Bronchial epithelial cell (primary cell): ENCODE measurements at regions not wholly inside any gene's neighbourhood (a gene's known extent, or its start where the extent isn't known, plus 50 kb on each side); places are given as distances from the start of the nearest gene placed in this dataset.

Experiments
- DNase-seq: peaks from one replicate; pipeline ENCODE4 v3.0.0-alpha.2; 2010; ENCODE audit warnings: low read depth
- FAIRE-seq: peaks from 2 replicates; lab custom pipeline; 2011; peaks lifted over from hg19 to GRCh38; lab: Jason Lieb, UNC
- H3K27me3 ChIP-seq: 2 replicates; pipeline ENCODE4 v1.5.1; 2011; ENCODE audit warnings: low read length; ENCODE audit not compliant: control insufficient read depth, insufficient read depth
- H3K36me3 ChIP-seq: 2 replicates; pipeline ENCODE4 v1.5.1; 2011; ENCODE audit warnings: low read length; ENCODE audit not compliant: control insufficient read depth, insufficient read depth
- H3K4me3 ChIP-seq: 2 replicates; pipeline ENCODE4 v1.5.1; 2011; ENCODE audit warnings: mild to moderate bottlenecking, low read depth, low read length, control low read depth
- CTCF ChIP-seq: IDR thresholded peaks from 2 replicates; pipeline ENCODE4 v1.5.1; 2011; ENCODE audit warnings: mild to moderate bottlenecking, moderate library complexity, low read length, control low read depth, inconsistent platforms; ENCODE audit not compliant: insufficient read depth, severe bottlenecking

- Histone ChIP-seq H3K4me3 (no peak overlapping the region), H3K36me3 (no peaks in the 10 kb centered on the region), H3K27me3 (no peaks in the 10 kb centered on the region)
- no peak for FAIRE-seq
- DNase-seq = no peak
- no peak for TF ChIP-seq CTCF
Measured at GRCh38 chr4:14070289-14070880, 442.9 kb upstream of the BOD1L1 start.

DNA sequence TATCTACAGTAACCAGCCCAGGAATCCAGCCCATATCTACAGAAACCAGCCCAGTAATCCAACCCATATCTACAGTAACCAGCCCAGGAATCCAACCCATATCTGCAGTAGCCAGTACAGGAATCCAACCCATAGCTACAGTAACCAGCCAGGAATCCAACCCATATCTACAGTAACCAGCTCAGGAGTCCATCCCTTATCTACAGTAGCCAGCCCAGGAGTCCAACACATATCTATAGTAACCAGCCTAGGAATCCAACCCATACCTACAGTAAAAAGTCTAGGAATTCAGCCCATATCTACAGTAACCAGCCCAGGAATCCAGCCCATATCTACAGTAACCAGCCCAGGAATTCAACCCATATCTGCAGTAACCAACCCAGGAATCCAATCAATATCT lies 445.0 kb upstream of the BOD1L1 start:
- Histone ChIP-seq H3K36me3 (no peaks in the 10 kb centered on the region), H3K4me3 (no peak overlapping the region), H3K27me3 (no peaks in the 10 kb centered on the region)
- no peak for TF ChIP-seq CTCF
- DNase-seq (no peak), FAIRE-seq (no peak)

DNA sequence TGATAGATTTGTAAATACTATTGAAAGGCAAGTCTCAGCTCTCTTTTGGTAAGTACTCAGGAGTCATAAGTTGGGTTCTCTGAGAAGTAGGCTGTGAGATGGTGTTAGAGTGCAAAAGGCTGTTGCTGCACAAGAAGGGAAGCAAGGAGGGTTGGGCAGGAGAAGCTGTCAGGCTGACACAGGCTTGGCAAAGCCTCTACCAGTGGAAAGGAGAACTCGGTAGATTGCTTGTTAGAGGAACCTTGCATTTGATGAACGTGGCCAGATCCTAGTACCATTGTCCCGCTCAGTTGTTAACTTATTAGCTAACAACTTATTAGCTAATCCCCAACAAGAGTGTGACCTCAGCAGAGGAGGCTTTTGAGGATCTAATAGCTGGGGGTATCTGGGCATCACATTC lies 449.3 kb upstream of the BOD1L1 start:
- Histone ChIP-seq H3K36me3 (no peaks in the 10 kb centered on the region), H3K4me3 (no peak overlapping the region), H3K27me3 (no peaks in the 10 kb centered on the region)
- no peak for DNase-seq
- TF ChIP-seq CTCF = no peak
- no peak for FAIRE-seq

GRCh38 chr4:14078326-14078725 lies 450.8 kb upstream of the BOD1L1 start:
- FAIRE-seq (peak; percentile 62), DNase-seq (no peak)
- Histone ChIP-seq H3K27me3 (no peaks in the 10 kb centered on the region), H3K36me3 (no peaks in the 10 kb centered on the region), H3K4me3 (no peak overlapping the region)
- TF ChIP-seq CTCF = no peak

- Histone ChIP-seq H3K4me3 (no peak overlapping the region), H3K36me3 (no peaks in the 10 kb centered on the region), H3K27me3 (no peaks in the 10 kb centered on the region)
- no peak for DNase-seq
- TF ChIP-seq CTCF = no peak
- FAIRE-seq = no peak
Measured at GRCh38 chr4:14079601-14080000, 452.1 kb upstream of the BOD1L1 start.

DNA sequence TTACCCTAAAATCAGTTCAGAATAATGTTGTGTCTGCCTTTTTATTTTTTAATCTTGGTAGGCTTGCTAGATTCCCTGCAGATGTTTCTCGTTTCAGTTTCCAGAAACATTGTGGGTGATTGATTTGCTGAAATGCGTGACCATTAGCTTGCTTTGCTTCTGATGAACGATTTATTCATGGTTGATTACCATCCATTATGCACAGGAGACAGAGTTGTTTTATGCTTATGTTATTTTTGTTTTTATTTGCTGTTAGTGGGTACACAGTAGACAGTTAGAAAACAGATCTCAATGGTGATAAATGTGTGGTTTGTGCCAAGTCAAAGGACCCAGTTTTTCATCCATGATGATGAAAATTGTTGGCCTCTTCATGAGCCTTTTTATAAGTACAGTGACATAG lies 455.6 kb upstream of the BOD1L1 start:
- H3K36me3 ChIP-seq = no peaks in the 10 kb centered on the region
- no peak for FAIRE-seq

More for the DNA sequence above, 455.6 kb upstream of the BOD1L1 start:
- no peak for DNase-seq
- no peak for TF ChIP-seq CTCF
- Histone ChIP-seq H3K27me3 (no peaks in the 10 kb centered on the region), H3K4me3 (no peak overlapping the region)
